ENCODE measurements at regions not wholly inside any gene's neighbourhood (a gene's known extent, or its start where the extent isn't known, plus 50 kb on each side); places are given as distances from the start of the nearest gene placed in this dataset.

- Histone ChIP-seq H3K9ac (ENCODE audit: low read length) (no peak overlapping the region), H3K9me2 (ENCODE audit: low read depth, low read length) (no peaks in the 10 kb centered on the region), H4K20me1 (ENCODE audit: insufficient read depth, low read length) (no peaks in the 10 kb centered on the region), H3K4me1 (ENCODE audit: insufficient read depth, low read length, severe bottlenecking) (peaks cover 34% of the 10 kb centered on the region), H3K9me3 (ENCODE audit: low read length) (no peaks in the 10 kb centered on the region), H3F3A (ENCODE audit: insufficient read depth, low read length) (no peaks in the 10 kb centered on the region), H3K36me3 (ENCODE audit: insufficient read depth, low read length) (no peaks in the 10 kb centered on the region), H3K4me2 (ENCODE audit: low read length) (no peak overlapping the region), H2AFZ (ENCODE audit: low read length) (peak overlapping the region; percentile 84), H3K79me2 (ENCODE audit: insufficient read depth, low read length) (no peaks in the 10 kb centered on the region), H3K27ac (ENCODE audit: low read depth, low read length, poor library complexity, severe bottlenecking) (peak overlapping the region; percentile 47), H3K27me3 (ENCODE audit: insufficient read depth, low read length) (no peaks in the 10 kb centered on the region), H3K4me3 (ENCODE audit: low read depth, low read length, poor library complexity, severe bottlenecking) (no peak overlapping the region)
- no peak for TF ChIP-seq EZH2 (IDR thresholded peaks at IDR 0.05; ENCODE audit: borderline replicate concordance, low read length)
- no peak for TF ChIP-seq CTCF (IDR thresholded peaks at IDR 0.05; ENCODE audit: low read length)
These were observed 160.6 kb downstream of the PALM2AKAP2 start for GRCh38 chr9:109940561-109940960.

- Histone ChIP-seq H2AFZ (ENCODE audit: low read length) (0 out of 2 replicates have a peak overlapping the region, but pooled peaks have one; percentile 31), H3K9me3 (ENCODE audit: low read length) (no peaks in the 10 kb centered on the region), H3K79me2 (ENCODE audit: insufficient read depth, low read length) (no peaks in the 10 kb centered on the region), H3K4me1 (ENCODE audit: insufficient read depth, low read length, severe bottlenecking) (peaks cover 30% of the 10 kb centered on the region), H4K20me1 (ENCODE audit: insufficient read depth, low read length) (no peaks in the 10 kb centered on the region), H3K36me3 (ENCODE audit: insufficient read depth, low read length) (no peaks in the 10 kb centered on the region), H3K27me3 (ENCODE audit: insufficient read depth, low read length) (no peaks in the 10 kb centered on the region), H3K9ac (ENCODE audit: low read length) (no peak overlapping the region), H3K9me2 (ENCODE audit: low read depth, low read length) (no peaks in the 10 kb centered on the region), H3K27ac (ENCODE audit: low read depth, low read length, poor library complexity, severe bottlenecking) (no peak overlapping the region), H3K4me2 (ENCODE audit: low read length) (no peak overlapping the region), H3K4me3 (ENCODE audit: low read depth, low read length, poor library complexity, severe bottlenecking) (no peak overlapping the region), H3F3A (ENCODE audit: insufficient read depth, low read length) (no peaks in the 10 kb centered on the region)
- TF ChIP-seq EZH2 (IDR thresholded peaks at IDR 0.05; ENCODE audit: borderline replicate concordance, low read length) (no peak), CTCF (IDR thresholded peaks at IDR 0.05; ENCODE audit: low read length) (no peak)
These were observed 161.8 kb downstream of the PALM2AKAP2 start for GRCh38 chr9:109941771-109942170.

GRCh38 chr9:109945573-109945972 lies 165.6 kb downstream of the PALM2AKAP2 start:
- TF ChIP-seq CTCF (IDR thresholded peaks at IDR 0.05; ENCODE audit: low read length): no peak
- Histone ChIP-seq H3K27me3 (ENCODE audit: insufficient read depth, low read length) (no peaks in the 10 kb centered on the region), H3K9me2 (ENCODE audit: low read depth, low read length) (no peaks in the 10 kb centered on the region), H3K4me1 (ENCODE audit: insufficient read depth, low read length, severe bottlenecking) (peaks cover 58% of the 10 kb centered on the region), H3F3A (ENCODE audit: insufficient read depth, low read length) (no peaks in the 10 kb centered on the region), H3K9me3 (ENCODE audit: low read length) (no peaks in the 10 kb centered on the region), H3K9ac (ENCODE audit: low read length) (no peak overlapping the region), H3K79me2 (ENCODE audit: insufficient read depth, low read length) (no peaks in the 10 kb centered on the region), H3K4me3 (ENCODE audit: low read depth, low read length, poor library complexity, severe bottlenecking) (no peak overlapping the region), H3K4me2 (ENCODE audit: low read length) (no peak overlapping the region), H3K36me3 (ENCODE audit: insufficient read depth, low read length) (no peaks in the 10 kb centered on the region), H4K20me1 (ENCODE audit: insufficient read depth, low read length) (no peaks in the 10 kb centered on the region), H3K27ac (ENCODE audit: low read depth, low read length, poor library complexity, severe bottlenecking) (no peak overlapping the region), H2AFZ (ENCODE audit: low read length) (peak overlapping the region; percentile 42; the same call in 1 of the 2 replicates)
